Activated CD4-positive, alpha-beta T cell treated with anti-CD3 and anti-CD28 coated beads, Interleukin-2, Interleukin-4, amounts not matched to agents 100 ng/mL and 50 ng/mL, durations not matched to agents 16 hours and 8 hours (primary cell): ENCODE measurements at regions not wholly inside any gene's neighbourhood (a gene's known extent, or its start where the extent isn't known, plus 50 kb on each side); places are given as distances from the start of the nearest gene placed in this dataset.

Source experiments
- DNase-seq: peaks from one replicate; pipeline ENCODE4 v3.0.0-alpha.2; 2020; ENCODE audit warnings: low spot score

GRCh38 chr6:80403365-80403764, 296.9 kb downstream of the BCKDHB start:
- DNase-seq: no peak

- no peak for DNase-seq
These were observed 295.8 kb downstream of the BCKDHB start for GRCh38 chr6:80402266-80402665.
